ENCODE measurements at regions not wholly inside any gene's neighbourhood (a gene's known extent, or its start where the extent isn't known, plus 50 kb on each side); places are given as distances from the start of the nearest gene placed in this dataset.

GRCh38 chr6:19309661-19310060, 527.5 kb upstream of the ID4 start:
- TF ChIP-seq, protein P1, sequence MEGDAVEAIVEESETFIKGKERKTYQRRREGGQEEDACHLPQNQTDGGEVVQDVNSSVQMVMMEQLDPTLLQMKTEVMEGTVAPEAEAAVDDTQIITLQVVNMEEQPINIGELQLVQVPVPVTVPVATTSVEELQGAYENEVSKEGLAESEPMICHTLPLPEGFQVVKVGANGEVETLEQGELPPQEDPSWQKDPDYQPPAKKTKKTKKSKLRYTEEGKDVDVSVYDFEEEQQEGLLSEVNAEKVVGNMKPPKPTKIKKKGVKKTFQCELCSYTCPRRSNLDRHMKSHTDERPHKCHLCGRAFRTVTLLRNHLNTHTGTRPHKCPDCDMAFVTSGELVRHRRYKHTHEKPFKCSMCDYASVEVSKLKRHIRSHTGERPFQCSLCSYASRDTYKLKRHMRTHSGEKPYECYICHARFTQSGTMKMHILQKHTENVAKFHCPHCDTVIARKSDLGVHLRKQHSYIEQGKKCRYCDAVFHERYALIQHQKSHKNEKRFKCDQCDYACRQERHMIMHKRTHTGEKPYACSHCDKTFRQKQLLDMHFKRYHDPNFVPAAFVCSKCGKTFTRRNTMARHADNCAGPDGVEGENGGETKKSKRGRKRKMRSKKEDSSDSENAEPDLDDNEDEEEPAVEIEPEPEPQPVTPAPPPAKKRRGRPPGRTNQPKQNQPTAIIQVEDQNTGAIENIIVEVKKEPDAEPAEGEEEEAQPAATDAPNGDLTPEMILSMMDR (IDR thresholded peaks at IDR 0.05; ENCODE audit: insufficient read depth, low read length, poor library complexity, severe bottlenecking), result no peak
- no peak for TF ChIP-seq EZH2phosphoT487 (conservative IDR thresholded peaks at IDR 0.05; ENCODE audit: low read length)
